IPS-20b (cell line): ENCODE measurements at regions not wholly inside any gene's neighbourhood (a gene's known extent, or its start where the extent isn't known, plus 50 kb on each side); places are given as distances from the start of the nearest gene placed in this dataset.
"Not testable (repeated sequence)": the region's sequence is repeated elsewhere in the genome, so short reads cannot be mapped to it uniquely, and the experiment has no call there.

Source experiments
- H3K27ac ChIP-seq: one replicate; pipeline ENCODE4 v1.5.1; 2013; ENCODE audit warnings: low read length
- H3K27me3 ChIP-seq: 2 replicates; pipeline ENCODE4 v1.6.1; 2013; ENCODE audit warnings: mild to moderate bottlenecking, low read length, inconsistent platforms; ENCODE audit not compliant: insufficient read depth
- H3K36me3 ChIP-seq: 2 replicates; pipeline ENCODE4 v1.6.1; 2013; ENCODE audit warnings: low read depth, mild to moderate bottlenecking, inconsistent platforms, low read length, moderate library complexity; ENCODE audit not compliant: insufficient read depth
- H3K4me1 ChIP-seq: 2 replicates; pipeline ENCODE4 v1.6.1; 2013; ENCODE audit warnings: mild to moderate bottlenecking, control low read depth, inconsistent platforms, low read length, moderate library complexity; ENCODE audit not compliant: insufficient read depth
- H3K4me3 ChIP-seq: 2 replicates; pipeline ENCODE4 v1.5.1; 2013; ENCODE audit warnings: mild to moderate bottlenecking, low read length, inconsistent platforms
- H3K9ac ChIP-seq: 2 replicates; pipeline ENCODE4 v1.6.1; 2013; ENCODE audit warnings: low read depth, mild to moderate bottlenecking, inconsistent platforms, low read length, moderate library complexity
- H3K9me3 ChIP-seq: 2 replicates; pipeline ENCODE4 v1.6.1; 2013; ENCODE audit warnings: mild to moderate bottlenecking, low read depth, low read length, inconsistent platforms; ENCODE audit not compliant: insufficient read depth

- not testable (repeated sequence) for H3K36me3 ChIP-seq, H3K27me3 ChIP-seq, H3K9me3 ChIP-seq
- Histone ChIP-seq H3K4me3 (peak overlapping the region; percentile 56; the same call in 1 of the 2 replicates), H3K27ac (peak overlapping the region; percentile 99), H3K9ac (peak overlapping the region; percentile 78), H3K4me1 (peaks cover 35% of the 10 kb centered on the region)
These were observed 59.9 kb upstream of the IGFBPL1 start for GRCh38 chr9:38484076-38484665.

- no peaks in the 10 kb centered on the region for H3K27me3 ChIP-seq
- peak overlapping the region; percentile 78; the same call in 1 of the 2 replicates for H3K9ac ChIP-seq
- no peak overlapping the region; the same call in 1 of the 2 replicates for H3K4me3 ChIP-seq
- no peaks in the 10 kb centered on the region for H3K36me3 ChIP-seq
- no peaks in the 10 kb centered on the region for H3K9me3 ChIP-seq
- H3K27ac ChIP-seq: peak overlapping the region; percentile 99
- peaks cover 35% of the 10 kb centered on the region for H3K4me1 ChIP-seq
These were observed 58.8 kb upstream of the IGFBPL1 start for GRCh38 chr9:38482918-38483592.

- no peak overlapping the region for H3K27ac ChIP-seq
- no peak overlapping the region for H3K4me3 ChIP-seq
- no peaks in the 10 kb centered on the region for H3K27me3 ChIP-seq
- H3K9ac ChIP-seq: no peak overlapping the region
- no peaks in the 10 kb centered on the region for H3K9me3 ChIP-seq
- H3K36me3 ChIP-seq: no peaks in the 10 kb centered on the region
- peaks cover 6% of the 10 kb centered on the region; the same call in 1 of the 2 replicates for H3K4me1 ChIP-seq
These were observed 54.0 kb upstream of the IGFBPL1 start for GRCh38 chr9:38478211-38478610.

GRCh38 chr9:38474476-38474875, 50.2 kb upstream of the IGFBPL1 start:
- not testable (repeated sequence) for H3K4me1 ChIP-seq, H3K27me3 ChIP-seq, H3K36me3 ChIP-seq, H3K4me3 ChIP-seq, H3K27ac ChIP-seq, H3K9ac ChIP-seq, H3K9me3 ChIP-seq
